ENCODE measurements at regions not wholly inside any gene's neighbourhood (a gene's known extent, or its start where the extent isn't known, plus 50 kb on each side); places are given as distances from the start of the nearest gene placed in this dataset.
A peak's percentile ranks its signal among the peaks of the same experiment; 100 is the strongest.

- Histone ChIP-seq H3K4me3 (ENCODE audit: low read depth in 1 of 2, low read length in 2 of 2) (no peak overlapping the region), H4K20me1 (ENCODE audit: insufficient read depth, low read length) (no peaks in the 10 kb centered on the region), H3K4me1 (ENCODE audit: insufficient read depth, low read length) (peaks cover 43% of the 10 kb centered on the region), H3K27ac (ENCODE audit: low read length) (no peak overlapping the region), H3K36me3 (ENCODE audit: insufficient read depth, low read length) (no peaks in the 10 kb centered on the region), H3K4me2 (ENCODE audit: insufficient read depth, low read length) (no peak overlapping the region), H3K79me2 (ENCODE audit: insufficient read depth, low read length) (no peaks in the 10 kb centered on the region), H3K27me3 (ENCODE audit: insufficient read depth, low read length, poor library complexity) (no peaks in the 10 kb centered on the region), H2AFZ (ENCODE audit: low read depth, low read length) (no peak overlapping the region), H3K9me3 (ENCODE audit: insufficient read depth, low read length, severe bottlenecking) (no peaks in the 10 kb centered on the region), H3K9ac (ENCODE audit: low read depth, low read length) (no peak overlapping the region)
- no peak for TF ChIP-seq CTCF (IDR thresholded peaks at IDR 0.05; ENCODE audit: borderline replicate concordance, extremely low read depth, low read length, poor library complexity, severe bottlenecking)
- TF ChIP-seq EZH2 (IDR thresholded peaks at IDR 0.05; ENCODE audit: borderline replicate concordance, low read depth, low read length, severe bottlenecking) = no peak
- ATAC-seq (ENCODE audit: insufficient read depth, low read depth) (no peak), DNase-seq (no peak)
Measured at GRCh38 chr10:2929480-2930258, 137.7 kb upstream of the PFKP start.

- Histone ChIP-seq H3K27me3 (ENCODE audit: insufficient read depth, low read length, poor library complexity) (no peaks in the 10 kb centered on the region), H3K4me3 (ENCODE audit: low read depth in 1 of 2, low read length in 2 of 2) (no peak overlapping the region), H3K4me2 (ENCODE audit: insufficient read depth, low read length) (peak overlapping the region; percentile 37), H3K9ac (ENCODE audit: low read depth, low read length) (no peak overlapping the region), H4K20me1 (ENCODE audit: insufficient read depth, low read length) (no peaks in the 10 kb centered on the region), H3K36me3 (ENCODE audit: insufficient read depth, low read length) (no peaks in the 10 kb centered on the region), H3K9me3 (ENCODE audit: insufficient read depth, low read length, severe bottlenecking) (no peaks in the 10 kb centered on the region), H3K79me2 (ENCODE audit: insufficient read depth, low read length) (no peaks in the 10 kb centered on the region), H3K27ac (ENCODE audit: low read length) (peak overlapping the region; percentile 56), H3K4me1 (ENCODE audit: insufficient read depth, low read length) (peaks cover 55% of the 10 kb centered on the region), H2AFZ (ENCODE audit: low read depth, low read length) (0 out of 2 replicates have a peak overlapping the region, but pooled peaks have one; percentile 3)
- DNase-seq = peak; percentile 86
- ATAC-seq (ENCODE audit: insufficient read depth, low read depth) = peak; percentile 83
- no peak for TF ChIP-seq EZH2 (IDR thresholded peaks at IDR 0.05; ENCODE audit: borderline replicate concordance, low read depth, low read length, severe bottlenecking)
- peak; percentile 94 for TF ChIP-seq CTCF (IDR thresholded peaks at IDR 0.05; ENCODE audit: borderline replicate concordance, extremely low read depth, low read length, poor library complexity, severe bottlenecking)
Measured at GRCh38 chr10:2927958-2928840, 139.1 kb upstream of the PFKP start.

GRCh38 chr10:2926918-2927660 lies 140.3 kb upstream of the PFKP start:
- no peak overlapping the region for H3K4me2 ChIP-seq (ENCODE audit: insufficient read depth, low read length)
- H3K27ac ChIP-seq (ENCODE audit: low read length) = peak overlapping the region; percentile 85
- H4K20me1 ChIP-seq (ENCODE audit: insufficient read depth, low read length) = no peaks in the 10 kb centered on the region
- no peaks in the 10 kb centered on the region for H3K9me3 ChIP-seq (ENCODE audit: insufficient read depth, low read length, severe bottlenecking)
- peaks cover 64% of the 10 kb centered on the region for H3K4me1 ChIP-seq (ENCODE audit: insufficient read depth, low read length)
- no peak overlapping the region for H3K9ac ChIP-seq (ENCODE audit: low read depth, low read length)
- no peak for DNase-seq
- no peaks in the 10 kb centered on the region for H3K79me2 ChIP-seq (ENCODE audit: insufficient read depth, low read length)
- no peak overlapping the region for H2AFZ ChIP-seq (ENCODE audit: low read depth, low read length)
- no peaks in the 10 kb centered on the region for H3K27me3 ChIP-seq (ENCODE audit: insufficient read depth, low read length, poor library complexity)
- TF ChIP-seq EZH2 (IDR thresholded peaks at IDR 0.05; ENCODE audit: borderline replicate concordance, low read depth, low read length, severe bottlenecking) = no peak
- no peak for TF ChIP-seq CTCF (IDR thresholded peaks at IDR 0.05; ENCODE audit: borderline replicate concordance, extremely low read depth, low read length, poor library complexity, severe bottlenecking)
- H3K36me3 ChIP-seq (ENCODE audit: insufficient read depth, low read length) = no peaks in the 10 kb centered on the region
- no peak for ATAC-seq (ENCODE audit: insufficient read depth, low read depth)
- H3K4me3 ChIP-seq (ENCODE audit: low read depth in 1 of 2, low read length in 2 of 2) = no peak overlapping the region

All from DND-41 (cell line).